Parathyroid adenoma (tissue), 2 donors: ENCODE measurements at regions not wholly inside any gene's neighbourhood (a gene's known extent, or its start where the extent isn't known, plus 50 kb on each side); places are given as distances from the start of the nearest gene placed in this dataset.

Experiments
- H2AFZ ChIP-seq: fragments of 300-600 bp; sonication (generic); one replicate; pipeline ENCODE4 v1.7.0; 2017; ENCODE audit warnings: antibody characterized with exemption, mild to moderate bottlenecking
- H3K27ac ChIP-seq: fragments of 300-600 bp; sonication (generic); one replicate; pipeline ENCODE4 v1.7.0; 2017
- H3K27me3 ChIP-seq: fragments of 300-600 bp; sonication (generic); one replicate; pipeline ENCODE4 v1.7.0; 2017; ENCODE audit warnings: low read length; ENCODE audit not compliant: control insufficient read depth, insufficient read depth
- H3K36me3 ChIP-seq: fragments of 300-600 bp; sonication (generic); one replicate; pipeline ENCODE4 v1.7.0; 2017; ENCODE audit warnings: low read length; ENCODE audit not compliant: control insufficient read depth, insufficient read depth
- H3K4me1 ChIP-seq: fragments of 300-600 bp; sonication (generic); one replicate; pipeline ENCODE4 v1.7.0; 2017; ENCODE audit warnings: control low read depth
- H3K4me2 ChIP-seq: fragments of 300-600 bp; sonication (generic); one replicate; pipeline ENCODE4 v1.7.0; 2017; ENCODE audit warnings: low read length
- H3K4me3 ChIP-seq: fragments of 300-600 bp; sonication (generic); one replicate; pipeline ENCODE4 v1.7.0; 2017; ENCODE audit warnings: low read depth, low read length
- H3K79me2 ChIP-seq: fragments of 300-600 bp; sonication (generic); one replicate; pipeline ENCODE4 v1.7.0; 2017; ENCODE audit warnings: control low read depth
- H3K9ac ChIP-seq: fragments of 300-600 bp; sonication (generic); one replicate; pipeline ENCODE4 v1.7.0; 2017; ENCODE audit warnings: mild to moderate bottlenecking
- H3K9me3 ChIP-seq: fragments of 300-600 bp; sonication (generic); one replicate; pipeline ENCODE4 v1.7.0; 2017; ENCODE audit warnings: low read length; ENCODE audit not compliant: control insufficient read depth
- TF ChIP-seq, protein P1 (sequence below): fragments of 300-600 bp; sonication (generic); IDR thresholded peaks from one replicate; pipeline ENCODE4 v1.7.0; 2017; ENCODE audit warnings: antibody characterized with exemption, mild to moderate bottlenecking
- donor health status: primary hyperparathyroidism.

DNA sequence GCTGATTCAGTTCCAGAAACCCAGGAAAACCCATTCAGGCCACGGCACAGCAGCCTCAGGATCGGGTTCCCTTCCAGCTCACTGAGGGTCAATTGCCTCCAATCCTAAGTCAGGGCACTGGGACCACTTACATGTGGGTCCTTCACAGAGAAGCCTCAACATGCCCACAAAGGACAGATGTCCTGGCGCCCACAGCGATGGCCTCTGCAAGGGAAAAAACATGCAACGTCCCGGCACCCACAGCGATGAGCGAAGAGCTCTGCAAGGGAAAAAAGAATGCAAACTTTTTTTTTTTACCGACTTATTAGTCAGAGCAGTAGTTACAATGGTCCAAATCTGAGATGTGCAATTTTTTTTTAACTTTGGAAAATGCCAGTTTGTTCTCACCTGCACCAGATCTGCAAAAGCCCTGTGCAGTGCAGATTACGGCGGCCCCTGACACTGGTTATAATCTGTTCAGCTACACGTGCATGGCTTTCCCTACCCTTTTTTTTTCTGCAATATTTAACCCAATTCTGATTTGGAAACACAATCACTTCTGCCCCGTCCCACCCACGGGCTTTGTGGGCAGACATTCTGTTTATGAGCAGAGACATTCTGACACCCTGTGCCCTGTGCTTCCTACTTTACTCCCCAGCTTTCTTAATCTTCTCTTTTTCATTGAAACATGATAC is 159.3 kb upstream of the SALL3 start:
- Histone ChIP-seq H3K27me3 (no peaks in the 10 kb centered on the region), H2AFZ (no peak overlapping the region)

DNA sequence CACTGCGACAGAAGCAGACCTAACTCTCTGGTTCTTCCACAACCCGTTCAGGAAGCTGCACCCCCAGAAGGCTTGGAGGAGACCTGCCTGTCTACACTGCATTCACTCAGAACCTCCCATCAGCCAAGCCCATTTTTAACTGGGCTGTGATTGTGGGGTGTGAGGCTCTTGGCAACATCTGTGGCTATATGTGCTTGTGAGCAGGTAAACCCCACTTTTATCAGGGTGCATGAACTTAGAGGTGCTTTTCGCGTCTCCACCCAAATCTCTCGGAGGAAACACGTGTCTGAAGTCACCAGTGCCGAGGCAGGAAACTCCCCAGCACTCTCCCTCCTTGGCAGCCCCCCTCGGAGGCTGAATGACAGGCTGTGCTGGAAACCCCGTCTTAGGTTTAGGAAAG is 158.2 kb upstream of the SALL3 start:
- TF ChIP-seq, protein P1, sequence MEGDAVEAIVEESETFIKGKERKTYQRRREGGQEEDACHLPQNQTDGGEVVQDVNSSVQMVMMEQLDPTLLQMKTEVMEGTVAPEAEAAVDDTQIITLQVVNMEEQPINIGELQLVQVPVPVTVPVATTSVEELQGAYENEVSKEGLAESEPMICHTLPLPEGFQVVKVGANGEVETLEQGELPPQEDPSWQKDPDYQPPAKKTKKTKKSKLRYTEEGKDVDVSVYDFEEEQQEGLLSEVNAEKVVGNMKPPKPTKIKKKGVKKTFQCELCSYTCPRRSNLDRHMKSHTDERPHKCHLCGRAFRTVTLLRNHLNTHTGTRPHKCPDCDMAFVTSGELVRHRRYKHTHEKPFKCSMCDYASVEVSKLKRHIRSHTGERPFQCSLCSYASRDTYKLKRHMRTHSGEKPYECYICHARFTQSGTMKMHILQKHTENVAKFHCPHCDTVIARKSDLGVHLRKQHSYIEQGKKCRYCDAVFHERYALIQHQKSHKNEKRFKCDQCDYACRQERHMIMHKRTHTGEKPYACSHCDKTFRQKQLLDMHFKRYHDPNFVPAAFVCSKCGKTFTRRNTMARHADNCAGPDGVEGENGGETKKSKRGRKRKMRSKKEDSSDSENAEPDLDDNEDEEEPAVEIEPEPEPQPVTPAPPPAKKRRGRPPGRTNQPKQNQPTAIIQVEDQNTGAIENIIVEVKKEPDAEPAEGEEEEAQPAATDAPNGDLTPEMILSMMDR: no peak
- Histone ChIP-seq H3K4me1 (no peaks in the 10 kb centered on the region), H3K27me3 (no peaks in the 10 kb centered on the region), H3K79me2 (no peaks in the 10 kb centered on the region), H3K4me2 (no peak overlapping the region), H3K27ac (no peak overlapping the region), H3K9me3 (no peaks in the 10 kb centered on the region), H3K4me3 (no peak overlapping the region), H3K9ac (no peak overlapping the region), H2AFZ (no peak overlapping the region), H3K36me3 (no peaks in the 10 kb centered on the region)

More for the DNA sequence above, 159.3 kb upstream of the SALL3 start:
- H3K4me3 ChIP-seq: no peak overlapping the region
- no peaks in the 10 kb centered on the region for H3K79me2 ChIP-seq
- no peaks in the 10 kb centered on the region for H3K4me1 ChIP-seq
- no peaks in the 10 kb centered on the region for H3K36me3 ChIP-seq
- TF ChIP-seq, protein P1: no peak
- H3K9ac ChIP-seq: no peak overlapping the region
- H3K27ac ChIP-seq: no peak overlapping the region
- H3K9me3 ChIP-seq: no peaks in the 10 kb centered on the region
- H3K4me2 ChIP-seq: no peak overlapping the region

DNA sequence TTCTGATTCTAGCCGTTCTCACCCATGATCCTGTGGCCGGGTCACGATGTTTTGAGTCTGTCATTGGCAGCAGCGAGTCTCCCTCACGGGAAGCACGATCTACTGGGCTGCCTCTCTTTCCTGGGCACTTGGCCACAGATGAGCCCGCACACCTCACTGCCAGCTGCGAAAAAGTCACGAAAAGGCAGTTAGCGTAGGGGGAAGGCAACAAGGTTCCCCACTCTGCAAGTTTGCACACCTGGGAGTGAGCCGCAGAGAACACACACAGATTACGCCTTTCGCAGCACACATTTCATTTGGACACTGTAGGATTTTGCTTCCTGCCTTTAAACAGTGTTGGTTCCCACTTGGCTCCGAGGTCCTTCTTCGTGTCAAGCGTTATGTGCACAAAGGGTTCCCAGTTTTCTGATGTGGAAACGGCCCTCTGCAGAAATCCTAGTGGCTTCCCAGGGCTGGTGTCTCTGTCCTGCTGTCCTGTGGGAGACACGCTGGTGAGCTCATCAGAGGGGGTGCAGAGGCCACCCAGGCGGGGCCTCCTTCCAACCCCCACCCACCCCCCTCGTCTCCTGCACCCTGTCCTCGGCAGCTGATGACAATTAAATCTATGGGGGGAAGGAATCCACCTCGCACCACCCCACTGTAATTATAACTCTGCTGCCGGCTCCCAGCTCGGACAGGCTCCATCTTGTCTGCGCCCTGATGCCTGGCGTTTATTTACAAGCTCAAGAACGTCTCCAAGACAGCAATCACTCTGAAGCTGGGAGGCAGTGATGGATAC is 157.3 kb upstream of the SALL3 start:
- no peak overlapping the region for H3K4me3 ChIP-seq
- H3K9me3 ChIP-seq: no peaks in the 10 kb centered on the region
- H3K79me2 ChIP-seq: no peaks in the 10 kb centered on the region
- no peak overlapping the region for H3K4me2 ChIP-seq
- H3K9ac ChIP-seq: no peak overlapping the region
- TF ChIP-seq, protein P1: no peak
- no peak overlapping the region for H3K27ac ChIP-seq
- H3K4me1 ChIP-seq: no peaks in the 10 kb centered on the region
- H2AFZ ChIP-seq: no peak overlapping the region
- no peaks in the 10 kb centered on the region for H3K27me3 ChIP-seq
- H3K36me3 ChIP-seq: no peaks in the 10 kb centered on the region

DNA sequence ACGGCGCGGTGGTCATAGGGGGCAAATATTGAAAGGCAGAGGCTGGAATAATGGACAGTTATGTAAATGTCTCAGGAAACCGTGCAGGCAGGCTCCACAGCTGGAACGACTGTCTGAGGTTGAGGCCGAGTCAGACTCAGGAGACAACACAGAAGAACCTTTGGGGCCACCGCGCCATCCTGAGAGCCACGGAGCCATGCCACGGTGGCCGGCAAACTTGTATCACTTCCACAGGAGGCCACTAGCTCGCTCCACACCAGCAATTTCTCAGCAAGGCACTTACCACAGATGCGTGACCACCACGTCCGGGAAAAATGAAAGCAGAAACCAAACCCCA is 156.7 kb upstream of the SALL3 start:
- H3K36me3 ChIP-seq: no peaks in the 10 kb centered on the region
- no peak overlapping the region for H3K4me2 ChIP-seq

More for the DNA sequence above, 156.7 kb upstream of the SALL3 start:
- Histone ChIP-seq H3K4me1 (no peaks in the 10 kb centered on the region), H3K9me3 (no peaks in the 10 kb centered on the region), H3K27ac (no peak overlapping the region), H3K9ac (no peak overlapping the region), H3K27me3 (no peaks in the 10 kb centered on the region), H3K79me2 (no peaks in the 10 kb centered on the region), H3K4me3 (no peak overlapping the region), H2AFZ (no peak overlapping the region)
- TF ChIP-seq, protein P1: no peak
